ENCODE measurements at regions not wholly inside any gene's neighbourhood (a gene's known extent, or its start where the extent isn't known, plus 50 kb on each side); places are given as distances from the start of the nearest gene placed in this dataset.

DNA sequence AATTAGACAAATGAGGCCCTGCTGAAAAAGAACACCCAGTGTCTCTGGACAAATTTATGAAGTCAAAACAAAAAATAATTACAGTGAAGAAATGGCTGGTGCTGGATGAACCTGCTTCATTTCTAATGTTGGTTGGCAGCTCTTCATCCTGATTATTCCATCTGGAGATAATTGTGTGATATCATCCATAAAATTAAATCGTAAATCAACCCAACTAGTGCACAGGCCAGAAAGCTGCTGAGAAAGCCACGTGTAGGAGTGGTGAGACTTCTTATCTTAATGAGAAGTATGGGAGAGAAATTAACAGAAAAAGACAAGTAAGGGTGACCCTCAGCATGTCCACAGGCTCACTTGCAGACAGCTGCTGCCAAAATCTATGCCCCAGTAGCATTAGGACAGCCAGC, 465.2 kb upstream of the TGFBR2 start:
- intact Hi-C loops (cut with DNase I; ENCODE audit: low total_unique reads) = no loop called here
- DNase-seq (ENCODE audit: low spot score in 2 of 2) = no peak
- no peak for TF ChIP-seq POLR2A (IDR thresholded peaks at IDR 0.05)
- no peak for TF ChIP-seq CTCF (IDR thresholded peaks at IDR 0.05)
- H3K4me3 ChIP-seq (ENCODE audit: low read depth, poor library complexity, severe bottlenecking) = no peak overlapping the region
- 29 to 40% methylated on average over 2 of the region's 2 CpGs for WGBS, 2 donors

DNA sequence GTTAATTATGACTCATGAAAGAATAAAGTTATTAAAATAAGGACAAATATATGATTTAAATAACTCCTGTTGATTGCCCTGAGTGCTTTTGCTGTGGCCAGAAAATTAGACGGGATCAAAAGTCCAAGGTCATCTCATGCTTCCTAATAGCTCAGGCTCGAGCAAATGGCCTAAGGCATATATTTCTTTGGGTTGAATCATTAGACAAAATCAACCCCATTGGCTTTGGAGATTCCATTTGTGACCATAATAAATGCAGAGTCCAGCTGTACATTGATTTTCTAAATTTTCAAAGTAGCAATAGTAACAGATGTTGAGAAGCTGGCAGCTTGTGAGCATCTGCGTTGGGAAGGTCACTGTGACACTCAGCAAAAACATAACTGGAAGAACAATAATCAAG, 464.5 kb upstream of the TGFBR2 start:
- no peak overlapping the region for H3K4me3 ChIP-seq (ENCODE audit: low read depth, poor library complexity, severe bottlenecking)
- whole genome bisulfite sequencing, 2 donors = 62 to 70% methylated on average over 3 of the region's 3 CpGs
- no peak for TF ChIP-seq CTCF (IDR thresholded peaks at IDR 0.05)
- no peak for TF ChIP-seq POLR2A (IDR thresholded peaks at IDR 0.05)
- DNase-seq (ENCODE audit: low spot score in 2 of 2) = no peak
- intact Hi-C loops (cut with DNase I; ENCODE audit: low total_unique reads) = no loop called here

DNA sequence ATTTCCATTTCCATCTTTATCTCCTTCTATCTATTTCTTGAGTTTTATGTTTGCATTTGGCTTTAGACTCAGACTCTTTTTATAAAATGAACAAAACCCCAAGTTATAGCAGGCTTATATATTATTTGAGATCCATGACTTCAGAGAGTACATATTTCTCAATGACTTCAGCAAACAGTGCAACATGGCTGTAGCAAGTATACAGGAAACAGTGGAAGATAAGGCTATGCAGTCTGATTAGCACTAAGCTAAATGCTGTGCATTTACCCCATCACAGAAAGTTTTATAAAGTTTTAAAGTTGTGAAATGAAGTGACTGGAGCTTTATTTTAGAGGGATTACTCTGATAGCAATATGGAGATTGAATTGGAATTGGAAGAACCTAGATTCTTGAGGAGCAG, 463.5 kb upstream of the TGFBR2 start:
- intact Hi-C loops (cut with DNase I; ENCODE audit: low total_unique reads) = no loop called here
- no peak for TF ChIP-seq CTCF (IDR thresholded peaks at IDR 0.05)

DNA sequence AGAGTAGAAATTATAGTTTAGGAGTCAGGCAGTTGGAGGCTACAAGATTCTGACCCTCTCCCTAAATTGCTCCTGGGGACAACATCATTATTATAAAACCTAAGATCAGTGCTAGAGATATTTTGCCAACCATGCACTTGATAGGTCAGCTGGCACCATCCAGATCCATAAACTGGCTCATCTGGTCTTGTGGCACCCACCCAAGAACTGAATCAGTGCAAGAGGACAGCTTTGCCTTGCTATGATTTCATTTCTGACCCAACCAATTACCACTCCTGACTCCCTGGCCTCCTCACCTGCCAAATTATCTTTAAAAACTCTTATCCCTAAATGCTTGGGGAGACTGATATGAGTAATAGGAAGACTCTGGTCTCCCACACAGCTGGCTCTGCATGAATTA, 461.1 kb upstream of the TGFBR2 start:
- TF ChIP-seq POLR2A (IDR thresholded peaks at IDR 0.05) (no peak), CTCF (IDR thresholded peaks at IDR 0.05) (no peak)
- intact Hi-C loops (cut with DNase I; ENCODE audit: low total_unique reads) = no loop called here
- DNase-seq (ENCODE audit: low spot score in 2 of 2) = no peak
- no peak overlapping the region for H3K4me3 ChIP-seq (ENCODE audit: low read depth, poor library complexity, severe bottlenecking)

More for the DNA sequence above, 463.5 kb upstream of the TGFBR2 start:
- no peak overlapping the region for H3K4me3 ChIP-seq (ENCODE audit: low read depth, poor library complexity, severe bottlenecking)
- no peak for DNase-seq (ENCODE audit: low spot score in 2 of 2)

GRCh38 chr3:30146978-30147377, 459.4 kb upstream of the TGFBR2 start:
- TF ChIP-seq CTCF (IDR thresholded peaks at IDR 0.05) (no peak), POLR2A (IDR thresholded peaks at IDR 0.05) (no peak)
- H3K4me3 ChIP-seq (ENCODE audit: low read depth, poor library complexity, severe bottlenecking) = no peak overlapping the region
- intact Hi-C loops (cut with DNase I; ENCODE audit: low total_unique reads) = no loop called here
- no peak for DNase-seq (ENCODE audit: low spot score in 2 of 2)

DNA sequence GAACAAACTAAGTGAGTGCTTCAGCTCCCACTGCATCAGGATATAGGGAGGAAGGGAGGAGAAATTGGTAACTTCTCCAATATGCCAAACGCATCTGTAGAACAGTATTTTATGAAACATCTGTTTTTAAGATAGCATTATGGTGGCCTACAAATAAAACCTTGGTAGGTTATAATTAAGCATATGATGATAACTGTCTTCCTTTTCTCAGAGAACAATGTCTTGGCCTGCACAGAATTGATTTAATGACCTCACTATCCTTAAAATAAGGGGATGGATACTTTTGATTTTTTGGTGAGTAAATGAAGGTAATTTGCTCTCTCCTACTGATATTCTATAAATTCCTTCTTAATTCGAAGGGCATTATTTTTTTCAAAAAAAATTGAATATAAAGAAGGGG, 451.5 kb upstream of the TGFBR2 start:
- no peak overlapping the region for H3K4me3 ChIP-seq (ENCODE audit: low read depth, poor library complexity, severe bottlenecking)
- no peak for DNase-seq (ENCODE audit: low spot score in 2 of 2)
- 85 to 86% methylated on average over 2 of the region's 2 CpGs for WGBS, 2 donors
- TF ChIP-seq POLR2A (IDR thresholded peaks at IDR 0.05) (no peak), CTCF (IDR thresholded peaks at IDR 0.05) (no peak)
- intact Hi-C loops (cut with DNase I; ENCODE audit: low total_unique reads) = no loop called here
